NCI-H82 treated with DMSO at 0.1 percent for 48 hours (cell line): ENCODE measurements at regions not wholly inside any gene's neighbourhood (a gene's known extent, or its start where the extent isn't known, plus 50 kb on each side); places are given as distances from the start of the nearest gene placed in this dataset.
"Not testable (repeated sequence)": the region's sequence is repeated elsewhere in the genome, so short reads cannot be mapped to it uniquely, and the experiment has no call there.

Source experiments
- DNase-seq: peaks from one replicate; lab custom pipeline; 2025; ENCODE audit not compliant: unreplicated experiment; lab: John Stamatoyannopoulos, UW

DNA sequence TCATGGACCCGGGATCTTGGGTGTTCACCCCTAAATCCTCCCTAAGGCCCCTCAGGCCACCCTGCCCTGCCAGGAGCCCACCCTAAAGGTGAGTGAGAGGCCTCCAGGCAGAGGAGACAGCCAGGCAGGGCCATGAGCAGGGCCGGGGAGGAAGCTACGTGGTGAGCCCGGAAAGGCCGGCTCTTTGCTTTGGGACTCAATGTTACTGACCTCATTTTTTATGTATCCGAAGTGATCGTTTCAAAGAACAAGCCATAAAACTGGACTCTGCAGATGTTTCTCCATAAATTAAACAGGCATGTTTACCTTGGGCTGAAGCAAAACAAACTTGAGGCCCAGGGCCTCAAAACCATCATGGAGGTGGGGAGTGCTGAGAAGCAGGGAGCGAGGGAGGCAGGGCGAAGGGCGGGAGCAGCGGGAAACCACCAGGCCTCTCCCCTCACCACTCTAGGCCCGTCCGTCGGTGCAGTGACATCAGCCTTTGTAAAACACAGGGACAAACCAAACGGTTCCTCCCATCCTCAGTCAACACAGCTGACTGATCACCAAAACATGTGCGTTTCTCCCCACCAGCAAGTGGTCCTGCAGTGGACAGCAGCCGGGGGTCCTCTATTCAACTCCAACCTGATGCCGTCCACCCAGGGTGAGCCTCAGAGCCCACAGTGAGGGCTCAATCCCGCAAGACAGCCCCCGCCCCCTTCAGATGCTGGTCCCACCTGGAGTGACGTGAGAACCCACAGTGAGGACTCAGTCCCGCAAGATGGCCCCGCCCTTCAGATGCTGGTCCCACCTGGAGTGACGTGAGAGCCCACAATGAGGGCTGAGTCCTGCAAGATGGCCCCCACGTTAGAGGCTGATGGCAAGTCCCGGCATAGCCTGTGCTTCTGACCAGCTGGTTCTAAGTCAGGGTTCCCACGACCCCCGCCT is 102.9 kb upstream of the LRPAP1 start:
- DNase-seq = no peak

DNA sequence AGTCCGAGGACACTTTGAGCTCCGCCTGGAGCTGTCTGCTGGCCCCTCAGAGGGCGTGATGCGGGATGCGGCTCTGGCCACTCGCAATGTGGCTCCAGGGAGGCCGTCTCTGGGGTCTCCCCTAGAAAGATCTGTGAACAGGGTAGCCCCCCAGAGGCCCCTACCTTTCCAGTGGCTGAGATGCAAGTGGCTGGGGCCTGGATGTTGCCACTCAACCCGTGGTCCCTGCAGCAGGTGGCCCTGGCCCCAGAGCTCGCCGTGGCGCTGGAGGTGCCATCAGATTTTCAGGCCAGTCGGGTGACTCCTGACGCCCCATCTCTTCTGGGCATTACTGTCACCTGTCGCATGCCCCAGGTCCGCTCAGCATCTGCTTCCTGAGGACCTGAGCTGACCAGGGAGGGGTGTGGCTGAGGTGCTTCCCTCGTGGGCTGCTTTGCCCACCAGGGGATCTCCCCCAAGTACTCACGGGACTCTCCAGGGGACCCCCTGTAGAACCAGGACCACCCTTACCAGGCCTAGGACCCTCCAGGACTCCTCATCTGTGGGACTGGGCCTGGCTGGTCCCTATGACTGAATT is 102.1 kb upstream of the LRPAP1 start:
- DNase-seq = no peak

DNA sequence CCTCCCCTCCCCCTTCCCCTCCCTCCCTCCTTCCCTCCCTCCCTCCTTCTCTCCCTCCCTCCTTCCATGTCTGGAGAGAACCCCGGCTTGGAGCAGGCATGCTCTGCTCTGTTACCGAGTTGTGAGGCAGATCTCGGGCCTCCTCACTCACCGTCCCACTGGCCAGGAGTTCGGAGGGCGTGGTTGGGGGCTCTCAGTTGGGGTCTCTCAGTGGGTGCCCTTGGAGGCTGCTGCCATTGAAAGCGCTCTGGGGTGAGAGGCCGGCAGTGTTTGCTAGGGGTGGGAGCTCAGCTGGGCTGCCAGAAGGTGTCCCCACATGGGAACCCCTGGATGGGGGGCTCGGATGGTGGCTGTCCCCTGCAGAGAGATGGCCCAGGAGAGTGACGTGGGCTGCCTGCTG is 101.1 kb upstream of the LRPAP1 start:
- DNase-seq = not testable (repeated sequence)

DNA sequence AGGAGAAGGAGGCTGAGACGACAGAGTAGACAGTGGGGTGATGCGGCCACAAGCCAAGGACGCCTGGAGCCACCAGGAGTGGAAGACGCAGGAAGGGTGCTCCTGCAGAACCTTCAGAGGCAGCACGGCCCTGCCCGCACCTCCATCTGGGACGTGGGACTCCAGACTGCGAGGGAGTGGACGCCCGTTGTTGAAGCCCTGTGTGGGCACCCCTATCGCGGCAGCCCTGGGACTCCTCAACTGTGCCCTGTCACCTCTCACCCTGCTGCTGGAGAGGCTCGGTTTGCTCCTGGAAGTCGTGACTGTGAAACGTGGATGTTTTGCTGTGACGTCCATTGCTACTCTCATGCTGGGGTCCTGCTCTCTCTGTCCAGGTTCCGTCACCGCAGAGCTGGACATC is 100.6 kb upstream of the LRPAP1 start:
- not testable (repeated sequence) for DNase-seq

DNA sequence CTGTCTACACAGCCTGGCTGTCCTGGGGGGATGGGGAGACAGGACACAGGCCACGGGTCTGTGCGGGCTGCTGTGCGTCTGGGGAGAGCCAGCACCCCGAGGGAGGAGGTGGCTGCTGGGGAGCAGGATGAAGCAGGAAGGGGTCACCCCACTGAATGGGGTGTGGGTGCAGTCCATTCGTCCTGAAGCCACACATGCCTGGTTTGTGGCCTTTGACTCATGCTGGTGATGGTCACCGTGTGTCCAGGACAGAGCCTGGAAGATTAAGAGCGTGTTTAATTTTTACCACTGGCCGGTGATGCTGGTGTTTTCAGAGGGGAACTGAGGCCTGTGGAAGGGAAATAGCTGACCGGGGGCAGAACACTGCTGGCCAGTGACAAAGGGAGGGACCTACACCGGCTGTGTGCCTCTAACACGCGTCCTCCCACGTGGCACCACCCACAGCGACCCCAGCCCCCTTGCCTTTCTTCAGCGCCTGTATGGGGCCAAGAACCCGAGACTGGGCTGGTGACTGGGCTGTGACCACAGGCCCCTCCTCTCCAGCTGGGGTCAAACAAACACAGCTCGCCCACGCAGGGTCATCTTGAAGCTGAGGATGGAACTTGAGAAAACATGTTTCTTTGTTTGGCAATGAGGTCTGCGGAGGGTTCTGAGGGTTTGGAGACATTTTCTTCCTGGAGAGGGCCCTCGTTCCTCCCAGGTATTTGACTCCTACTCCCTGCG is 99.5 kb upstream of the LRPAP1 start:
- DNase-seq = not testable (repeated sequence)

DNA sequence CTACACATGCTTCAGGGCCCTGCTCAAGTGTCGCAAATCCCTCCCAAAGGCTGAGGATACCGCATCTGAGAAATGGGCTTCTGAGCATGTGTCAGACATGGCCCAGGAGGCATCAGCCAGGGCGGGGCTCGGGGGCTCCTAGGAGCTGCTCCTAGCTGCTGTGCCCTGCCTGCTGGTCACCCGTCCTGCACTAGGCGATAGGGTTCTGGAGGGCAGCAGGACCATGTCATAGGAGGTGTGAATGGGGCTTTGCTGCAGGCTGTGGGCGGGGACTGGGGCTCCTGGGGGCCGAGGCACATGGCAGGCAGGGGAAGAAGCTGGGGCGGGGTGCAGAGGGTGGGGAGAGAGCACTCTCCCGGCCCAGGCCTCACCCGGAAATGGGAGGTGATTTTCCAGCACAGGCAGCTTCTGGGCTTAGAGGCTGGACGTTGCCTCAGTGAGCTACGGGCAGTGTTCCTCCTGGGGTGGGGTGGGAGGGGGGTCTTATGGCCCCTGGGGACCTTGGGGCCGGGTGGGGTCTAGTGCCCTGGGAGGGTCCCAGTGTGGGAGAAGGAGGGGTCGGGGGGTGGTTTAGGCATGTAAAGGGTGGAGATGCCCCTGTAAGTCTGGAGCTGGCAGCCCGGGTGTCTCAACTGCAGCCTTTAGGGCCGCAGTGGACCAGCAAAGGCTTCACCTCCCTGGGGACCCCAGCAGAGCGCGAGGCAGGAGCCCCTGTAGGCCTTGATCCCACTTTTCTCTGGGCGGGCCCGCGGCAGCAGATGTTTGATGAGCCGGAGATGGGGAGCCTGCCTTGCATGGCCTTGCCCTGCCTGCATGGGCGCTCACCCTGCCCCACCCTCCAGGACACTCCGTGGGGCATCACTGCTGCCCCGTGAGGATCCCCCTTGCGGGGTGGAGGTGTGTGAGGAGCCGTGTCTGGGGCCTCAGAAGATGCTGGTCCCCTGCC is 98.6 kb upstream of the LRPAP1 start:
- no peak for DNase-seq

DNA sequence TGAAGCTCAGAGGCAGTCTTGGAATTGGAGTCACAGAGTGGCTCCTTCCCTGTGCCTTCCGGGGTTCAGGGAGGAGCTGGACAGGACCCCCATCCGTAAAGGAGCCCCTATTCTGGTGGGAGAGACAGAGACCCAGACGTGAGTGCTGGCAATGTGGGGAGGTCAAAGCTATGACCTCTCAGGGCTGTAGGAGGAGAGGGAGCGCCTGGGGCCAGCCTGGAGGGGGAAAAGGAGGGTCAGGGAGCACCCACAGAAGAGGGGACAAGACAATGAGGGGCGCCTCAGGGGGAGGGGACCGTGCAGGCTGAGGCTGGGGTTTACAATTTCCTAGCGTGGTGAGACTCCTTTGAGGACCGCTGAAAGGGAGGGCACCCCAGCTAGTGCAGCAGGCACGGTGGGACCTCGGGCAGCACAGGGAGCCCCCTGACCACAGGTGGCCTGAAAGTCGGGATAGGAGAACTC is 97.9 kb upstream of the LRPAP1 start:
- DNase-seq = no peak

DNA sequence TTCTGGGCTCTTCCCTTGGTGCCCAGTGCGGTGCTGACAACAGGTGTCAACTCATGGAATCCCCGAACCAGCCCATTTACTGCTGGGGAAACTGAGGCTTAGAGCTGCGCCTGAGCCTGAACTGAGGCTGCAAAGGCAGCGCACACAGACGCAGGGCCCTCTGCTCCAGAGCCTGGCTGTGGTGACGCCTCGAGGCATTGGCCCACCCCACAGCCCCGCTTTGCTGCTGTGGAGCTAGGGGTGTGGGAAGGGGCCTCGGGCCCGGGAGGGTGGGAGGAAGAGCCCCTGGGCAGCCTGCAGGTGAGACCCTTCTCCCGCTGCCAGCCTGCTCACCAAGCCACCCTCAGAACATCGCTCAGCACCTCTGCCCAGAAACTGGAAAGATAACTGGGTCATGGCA is 97.4 kb upstream of the LRPAP1 start:
- no peak for DNase-seq

DNA sequence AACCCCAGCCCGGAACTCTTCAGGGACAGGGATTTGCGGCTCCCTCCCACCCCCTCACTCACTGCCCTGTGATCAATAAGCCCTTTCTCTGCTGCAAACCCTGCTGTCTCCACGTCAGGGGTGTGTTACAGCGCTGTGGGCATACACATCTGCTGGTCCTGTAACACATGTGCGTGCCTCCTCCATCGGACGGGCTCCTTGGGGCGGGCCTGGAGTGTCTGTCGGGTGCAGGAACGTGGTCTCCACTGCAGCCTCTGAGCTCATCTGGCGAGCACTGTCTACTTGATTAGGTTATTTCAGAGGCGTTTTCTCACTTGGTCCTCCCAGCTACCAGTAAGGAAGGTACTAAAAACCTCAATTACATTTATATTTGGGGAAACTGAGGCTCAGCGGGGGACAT is 97.0 kb upstream of the LRPAP1 start:
- DNase-seq = not testable (repeated sequence)

DNA sequence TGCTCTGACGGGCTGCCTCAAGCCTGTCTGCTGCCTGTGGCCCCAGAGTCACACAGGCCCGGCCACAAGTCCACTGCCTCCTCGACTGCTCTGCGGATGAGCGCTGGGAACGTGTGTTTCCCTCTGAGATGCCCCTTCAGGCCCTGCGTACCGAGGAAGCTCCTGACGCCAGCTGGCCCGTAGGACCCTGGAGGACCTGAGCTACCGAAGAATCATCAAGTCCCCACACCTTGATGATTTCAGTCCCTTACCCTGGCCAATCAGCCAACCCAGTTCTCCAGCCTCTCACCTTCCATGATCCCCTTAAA is 96.6 kb upstream of the LRPAP1 start:
- DNase-seq = no peak

DNA sequence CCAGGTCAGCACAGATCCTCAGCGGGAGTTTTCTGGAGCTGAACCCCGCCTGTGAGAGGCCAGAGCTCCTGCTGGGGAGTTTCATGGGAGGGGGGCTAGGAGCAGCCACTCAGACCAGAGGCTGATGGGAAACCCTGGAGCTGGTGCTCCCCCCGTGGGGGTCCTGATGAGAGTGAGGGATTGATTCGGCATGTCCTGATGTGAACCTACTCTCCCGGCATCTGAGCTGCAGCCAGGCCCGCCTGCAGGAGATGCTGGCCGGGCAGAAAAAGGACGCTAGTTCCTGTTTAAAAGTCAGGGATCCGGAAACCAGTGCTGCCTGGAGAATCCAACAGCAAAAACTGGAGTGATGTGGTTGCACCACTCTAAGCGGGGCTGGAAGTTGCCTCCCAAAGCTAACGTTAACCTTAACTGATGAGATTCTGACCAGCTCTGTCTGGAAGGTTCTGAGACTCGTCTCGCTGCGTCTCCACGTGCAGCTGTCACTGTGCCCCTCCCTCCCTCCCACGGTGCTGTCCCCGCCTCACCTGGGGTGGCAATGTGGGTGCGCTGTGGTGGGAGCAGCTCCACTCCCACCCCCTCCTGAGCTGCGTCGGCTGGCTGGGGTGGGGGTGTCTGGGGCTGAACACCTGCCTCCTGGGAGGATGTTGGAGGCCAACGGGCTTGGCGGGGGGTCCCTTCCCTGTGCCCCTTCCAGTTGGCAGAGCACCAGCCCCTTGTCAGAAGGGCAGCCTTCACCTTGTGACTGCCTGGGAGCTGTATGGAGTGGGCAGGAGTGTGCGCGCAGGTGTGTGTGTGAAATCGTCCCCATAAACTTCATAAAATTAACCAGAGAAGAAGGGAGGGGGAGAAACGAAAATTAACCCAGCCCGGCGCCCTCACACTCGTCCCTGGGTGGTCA is 96.0 kb upstream of the LRPAP1 start:
- DNase-seq = not testable (repeated sequence)

DNA sequence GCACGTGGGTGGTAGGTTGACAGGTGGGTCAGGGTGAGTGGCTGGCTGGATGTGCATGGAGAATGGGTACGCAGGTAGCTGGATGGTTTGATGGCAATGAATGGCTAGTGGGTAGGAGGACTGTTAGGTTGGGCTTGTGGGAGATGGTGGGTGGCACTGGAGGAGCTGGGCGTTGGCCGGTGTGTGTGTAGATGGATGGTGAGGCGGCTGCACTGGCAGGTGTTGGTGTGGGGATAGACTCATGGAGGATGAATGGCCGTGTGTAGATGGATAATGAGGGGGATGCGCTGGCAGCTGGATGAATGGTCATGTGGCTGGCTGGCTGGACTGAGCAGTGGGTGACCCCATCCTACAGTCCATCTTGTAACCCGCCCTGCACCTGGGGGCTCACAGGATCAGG is 95.2 kb upstream of the LRPAP1 start:
- not testable (repeated sequence) for DNase-seq

DNA sequence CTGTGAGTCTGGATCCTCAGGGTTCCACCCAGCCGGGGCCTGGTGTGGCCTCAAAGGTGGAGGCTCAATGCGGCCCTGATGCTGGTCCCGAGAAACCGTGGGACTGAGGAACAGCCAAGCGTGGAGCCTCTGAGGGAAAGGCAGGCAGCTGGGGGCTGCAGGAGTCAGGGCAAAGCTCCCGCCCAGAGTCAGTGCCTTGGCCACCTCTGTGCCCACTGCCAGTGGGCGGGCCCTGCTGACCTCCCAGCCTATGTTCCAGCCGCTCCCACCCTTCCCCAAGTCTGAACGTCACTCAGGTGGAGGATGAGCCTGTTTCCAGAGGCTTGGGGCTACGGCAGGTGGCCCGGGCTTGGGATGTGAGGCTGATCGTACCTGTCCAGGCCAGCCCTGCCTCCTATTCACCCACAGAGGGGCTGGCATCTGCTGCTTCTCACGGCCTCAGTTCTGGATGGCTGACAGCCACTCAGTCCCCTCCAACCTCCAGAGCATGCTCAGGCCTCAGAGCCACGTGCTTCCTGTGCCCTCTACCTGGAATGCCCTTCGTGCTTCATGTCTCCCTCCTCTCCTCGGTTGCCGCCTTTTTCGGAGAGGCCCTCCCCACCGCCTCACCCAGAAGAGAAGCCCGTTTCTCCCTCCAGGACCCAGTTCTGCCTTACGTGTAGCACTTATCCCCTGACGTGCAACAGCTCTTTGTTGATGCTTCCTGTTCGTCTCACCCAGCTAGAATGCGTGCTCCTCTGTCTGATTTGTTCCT is 94.1 kb upstream of the LRPAP1 start:
- not testable (repeated sequence) for DNase-seq

DNA sequence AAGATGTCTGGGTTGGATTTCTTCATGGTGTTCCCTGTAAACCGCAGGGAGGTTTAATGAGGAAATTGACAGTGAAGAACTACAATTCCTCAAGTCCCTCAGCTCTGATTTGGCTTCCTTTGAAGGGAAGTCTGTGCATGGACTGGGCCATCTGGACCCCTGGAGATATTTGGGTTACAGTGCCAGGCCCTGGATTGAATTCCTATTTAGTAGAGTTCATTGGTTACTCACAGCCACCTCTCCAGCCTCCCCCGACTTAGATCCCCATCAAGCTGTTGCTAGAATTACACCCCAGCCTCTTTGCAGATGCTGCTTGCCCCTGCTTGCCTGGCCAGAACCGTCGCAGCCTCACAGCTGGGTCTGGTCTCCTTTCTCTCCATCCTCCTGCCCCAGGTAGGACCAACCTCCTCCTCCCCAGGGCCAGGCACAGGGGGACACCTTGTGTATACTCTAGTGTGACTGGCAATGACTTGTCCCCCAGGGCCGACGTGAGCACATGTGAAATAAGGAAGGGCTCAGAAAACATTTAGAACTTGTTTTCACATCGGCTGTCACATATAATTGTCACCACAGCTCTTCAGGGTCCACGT is 93.2 kb upstream of the LRPAP1 start:
- DNase-seq = not testable (repeated sequence)

DNA sequence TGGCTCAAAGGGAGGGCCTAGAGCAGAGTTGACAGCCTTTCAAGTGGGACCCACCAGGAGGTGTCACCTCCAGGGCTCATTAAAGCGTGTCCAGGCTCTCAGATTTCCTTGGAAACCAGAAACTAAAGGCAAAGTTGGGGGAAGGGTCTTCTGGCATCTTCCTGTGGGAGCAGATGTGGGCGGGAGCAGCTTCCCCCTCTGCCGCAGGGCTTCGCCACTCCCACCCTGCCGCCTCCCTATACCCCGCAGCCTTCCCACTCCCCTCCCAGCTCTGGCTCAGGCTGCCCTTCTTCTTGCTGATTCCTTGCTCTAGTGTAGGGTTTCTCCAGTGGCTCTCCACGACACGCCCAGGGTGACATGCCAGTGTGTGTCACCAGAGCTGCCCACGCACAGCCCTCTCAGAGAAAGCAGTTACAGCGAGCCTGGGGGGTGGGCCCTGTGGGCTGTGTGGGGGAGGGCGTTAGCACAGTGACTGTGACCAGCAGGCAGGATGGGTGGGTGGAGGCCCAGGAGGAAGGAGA is 91.6 kb upstream of the LRPAP1 start:
- DNase-seq = not testable (repeated sequence)

DNA sequence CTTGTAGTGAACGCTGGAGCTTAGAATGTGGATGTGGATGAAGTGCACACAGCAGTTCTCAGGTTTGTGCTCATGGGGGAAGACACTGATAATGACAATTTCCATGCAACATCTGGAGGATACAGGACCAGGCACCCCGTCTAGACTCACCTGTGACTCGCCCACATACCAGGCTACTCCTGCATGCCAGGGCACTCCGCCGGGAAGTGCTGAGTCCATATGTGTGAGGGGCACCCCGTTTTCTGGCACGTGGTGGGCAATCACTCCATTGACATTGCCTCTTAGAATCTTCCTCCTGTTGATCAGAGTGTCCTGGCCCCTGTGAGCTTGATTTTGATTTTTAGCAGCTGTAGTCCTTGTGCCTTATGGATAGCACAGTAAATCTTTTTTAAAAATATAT is 90.9 kb upstream of the LRPAP1 start:
- no peak for DNase-seq

DNA sequence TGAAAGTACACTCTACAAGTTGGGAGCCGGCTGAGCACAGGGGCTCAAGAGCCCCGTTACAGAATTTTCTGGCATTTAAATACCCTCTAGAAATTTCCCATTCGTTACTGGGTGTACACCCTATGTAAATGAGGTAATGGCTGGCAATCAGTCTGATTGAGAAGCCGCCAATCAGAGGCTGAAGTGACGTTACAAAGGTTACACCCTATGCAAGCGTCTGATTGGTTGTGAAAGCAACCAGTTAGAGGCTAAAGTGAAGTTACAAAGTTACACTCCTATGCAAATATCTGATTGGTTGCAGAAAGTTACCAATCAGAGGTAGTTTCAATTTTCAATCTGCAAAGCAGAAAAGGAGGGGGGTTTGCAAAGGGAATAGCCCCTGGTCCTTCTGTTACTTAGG is 88.1 kb upstream of the LRPAP1 start:
- not testable (repeated sequence) for DNase-seq

DNA sequence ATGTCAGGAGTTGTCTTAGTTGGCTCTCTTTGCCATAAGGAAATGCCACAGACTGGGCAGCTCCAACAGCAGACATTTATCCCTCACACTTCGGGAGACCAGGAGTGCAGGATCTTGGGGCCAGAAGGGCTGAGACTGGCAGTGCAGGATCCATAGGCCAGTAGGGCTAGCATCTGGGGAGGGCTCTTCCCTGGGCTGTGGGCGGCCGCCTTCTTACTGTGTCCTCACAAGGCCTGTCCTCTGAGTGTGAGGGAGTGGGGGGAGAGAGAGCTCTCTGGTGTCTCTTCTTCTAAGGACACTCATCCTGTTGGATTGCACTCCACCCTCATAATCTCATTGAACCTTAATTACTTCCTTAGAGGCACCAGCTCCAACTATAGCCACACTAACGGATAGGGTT is 87.5 kb upstream of the LRPAP1 start:
- DNase-seq = not testable (repeated sequence)
